SK-N-SH treated with all-trans-retinoic acid at 6 μM for 48 hours (cell line): ENCODE measurements at regions not wholly inside any gene's neighbourhood (a gene's known extent, or its start where the extent isn't known, plus 50 kb on each side); places are given as distances from the start of the nearest gene placed in this dataset.

Experiments
- ARNTL ChIP-seq: fragments of 450-650 bp; formaldehyde crosslinking; IDR thresholded peaks from 2 replicates; pipeline ENCODE4 v1.5.0; 2020; ENCODE audit warnings: low read depth, mild to moderate bottlenecking, moderate library complexity, borderline replicate concordance
- BACH2 ChIP-seq: fragments of 250-450 bp; sonication (Bioruptor Pico); IDR thresholded peaks from 2 replicates; pipeline ENCODE4 v1.9.0; 2021; ENCODE audit warnings: mild to moderate bottlenecking, borderline replicate concordance
- CREB5 ChIP-seq: fragments of 250-450 bp; sonication (Bioruptor Pico); IDR thresholded peaks from 2 replicates; pipeline ENCODE4 v1.5.1; 2020; ENCODE audit warnings: low read depth, mild to moderate bottlenecking, moderate library complexity
- CSRNP3 ChIP-seq: fragments of 250-450 bp; sonication (Bioruptor Pico); IDR thresholded peaks from 2 replicates; pipeline ENCODE4 v1.5.1; 2021; ENCODE audit warnings: mild to moderate bottlenecking, moderate library complexity
- ESRRG ChIP-seq: fragments of 250-450 bp; sonication (Bioruptor Pico); IDR thresholded peaks from 2 replicates; pipeline ENCODE4 v1.6.1; 2021; ENCODE audit warnings: mild to moderate bottlenecking
- OSR1 ChIP-seq: fragments of 250-450 bp; sonication (Bioruptor Pico); IDR thresholded peaks from 2 replicates; pipeline ENCODE4 v1.8.0; 2022; ENCODE audit warnings: moderate library complexity, mild to moderate bottlenecking, inconsistent platforms
- PATZ1 ChIP-seq: fragments of 250-450 bp; sonication (Bioruptor Pico); IDR thresholded peaks from 2 replicates; pipeline ENCODE4 v1.8.0; 2020; ENCODE audit warnings: mild to moderate bottlenecking, moderate library complexity, borderline replicate concordance
- POU6F1 ChIP-seq: fragments of 250-450 bp; sonication (Bioruptor Pico); IDR thresholded peaks from 2 replicates; pipeline ENCODE4 v1.8.0; 2021; ENCODE audit warnings: low read depth, mild to moderate bottlenecking, moderate library complexity, borderline replicate concordance
- RARB ChIP-seq: fragments of 250-450 bp; sonication (Bioruptor Pico); IDR thresholded peaks from 2 replicates; pipeline ENCODE4 v1.8.0; 2021; ENCODE audit warnings: mild to moderate bottlenecking, moderate library complexity
- TOX ChIP-seq: fragments of 250-450 bp; sonication (Bioruptor Pico); IDR thresholded peaks from 2 replicates; pipeline ENCODE4 v1.8.0; 2021; ENCODE audit warnings: mild to moderate bottlenecking, moderate library complexity, borderline replicate concordance
- ZC3H10 ChIP-seq: fragments of 250-450 bp; sonication (Bioruptor Pico); IDR thresholded peaks from 2 replicates; pipeline ENCODE4 v1.5.1; 2021; ENCODE audit warnings: mild to moderate bottlenecking, moderate library complexity
- ZFP3 ChIP-seq: fragments of 250-450 bp; sonication (Bioruptor Pico); IDR thresholded peaks from 2 replicates; pipeline ENCODE4 v1.5.0; 2020; ENCODE audit warnings: mild to moderate bottlenecking, moderate library complexity
- ZFP30 ChIP-seq: fragments of 450-650 bp; formaldehyde crosslinking; IDR thresholded peaks from 2 replicates; pipeline ENCODE4 v1.5.0; 2022; ENCODE audit warnings: mild to moderate bottlenecking, moderate library complexity
- ZNF8 ChIP-seq: fragments of 450-650 bp; formaldehyde crosslinking; IDR thresholded peaks from 2 replicates; pipeline ENCODE4 v1.5.0; 2020; ENCODE audit warnings: mild to moderate bottlenecking, moderate library complexity

GRCh38 chr2:12240206-12240605 is 476.5 kb upstream of the TRIB2 start:
- TF ChIP-seq CSRNP3 (CRISPR knock-in tag) (no peak), ZNF8 (CRISPR knock-in tag) (no peak), ESRRG (no peak), RARB (CRISPR knock-in tag) (no peak), ZC3H10 (no peak), ARNTL (CRISPR knock-in tag) (no peak), ZFP3 (CRISPR knock-in tag) (no peak), BACH2 (CRISPR knock-in tag) (no peak), CREB5 (no peak), OSR1 (CRISPR knock-in tag) (no peak), PATZ1 (CRISPR knock-in tag) (no peak), ZFP30 (no peak), POU6F1 (CRISPR knock-in tag) (no peak), TOX (CRISPR knock-in tag) (no peak)
